ENCODE measurements at regions not wholly inside any gene's neighbourhood (a gene's known extent, or its start where the extent isn't known, plus 50 kb on each side); places are given as distances from the start of the nearest gene placed in this dataset.

- Histone ChIP-seq H3K4me1 (no peaks in the 10 kb centered on the region), H3K27ac (no peak overlapping the region), H3K27me3 (no peaks in the 10 kb centered on the region), H3K4me3 (no peak overlapping the region), H3K9me3 (no peaks in the 10 kb centered on the region), H3K36me3 (no peaks in the 10 kb centered on the region)
- intact Hi-C loops (cut with DNase I; ENCODE audit: low total_unique reads), result no loop called here
- DNase-seq (ENCODE audit: low spot score in 2 of 2), result no peak
- TF ChIP-seq POLR2A (IDR thresholded peaks at IDR 0.05), result no peak
- no peak for TF ChIP-seq POLR2AphosphoS5 (IDR thresholded peaks at IDR 0.05)
- TF ChIP-seq CTCF (IDR thresholded peaks at IDR 0.05), result no peak
Observed at GRCh38 chr1:177703888-177704446, 265.9 kb downstream of the SEC16B start.

- TF ChIP-seq POLR2A (IDR thresholded peaks at IDR 0.05), result no peak
- no peak for TF ChIP-seq POLR2AphosphoS5 (IDR thresholded peaks at IDR 0.05)
- TF ChIP-seq CTCF (IDR thresholded peaks at IDR 0.05), result no peak
- Histone ChIP-seq H3K27me3 (no peaks in the 10 kb centered on the region), H3K27ac (no peak overlapping the region), H3K4me1 (no peaks in the 10 kb centered on the region), H3K9me3 (no peaks in the 10 kb centered on the region), H3K4me3 (no peak overlapping the region), H3K36me3 (no peaks in the 10 kb centered on the region)
- intact Hi-C loops (cut with DNase I; ENCODE audit: low total_unique reads), result no loop called here
- no peak for DNase-seq (ENCODE audit: low spot score in 2 of 2)
Observed at GRCh38 chr1:177701654-177702353, 268.1 kb downstream of the SEC16B start.

GRCh38 chr1:177700856-177701255 is 269.0 kb downstream of the SEC16B start:
- H3K36me3 ChIP-seq, result no peaks in the 10 kb centered on the region
- H3K27me3 ChIP-seq, result no peaks in the 10 kb centered on the region
- no peak for DNase-seq (ENCODE audit: low spot score in 2 of 2)
- H3K9me3 ChIP-seq, result no peaks in the 10 kb centered on the region
- no peak overlapping the region for H3K27ac ChIP-seq
- H3K4me3 ChIP-seq, result no peak overlapping the region
- intact Hi-C loops (cut with DNase I; ENCODE audit: low total_unique reads), result no loop called here
- H3K4me1 ChIP-seq, result no peaks in the 10 kb centered on the region
- TF ChIP-seq POLR2AphosphoS5 (IDR thresholded peaks at IDR 0.05) (no peak), POLR2A (IDR thresholded peaks at IDR 0.05) (no peak), CTCF (IDR thresholded peaks at IDR 0.05) (no peak)

- no peak for DNase-seq (ENCODE audit: low spot score in 2 of 2)
- Histone ChIP-seq H3K4me1 (no peaks in the 10 kb centered on the region), H3K9me3 (peaks cover 0 to 6% of the 10 kb centered on the region in 2 donors), H3K36me3 (no peaks in the 10 kb centered on the region), H3K27me3 (no peaks in the 10 kb centered on the region), H3K27ac (no peak overlapping the region), H3K4me3 (no peak overlapping the region)
- intact Hi-C loops (cut with DNase I; ENCODE audit: low total_unique reads), result no loop called here
- TF ChIP-seq POLR2A (IDR thresholded peaks at IDR 0.05), result no peak
- no peak for TF ChIP-seq POLR2AphosphoS5 (IDR thresholded peaks at IDR 0.05)
- no peak for TF ChIP-seq CTCF (IDR thresholded peaks at IDR 0.05)
Observed at GRCh38 chr1:177690996-177691395, 278.9 kb downstream of the SEC16B start.

GRCh38 chr1:177687544-177687943 is 282.3 kb downstream of the SEC16B start:
- intact Hi-C loops (cut with DNase I; ENCODE audit: low total_unique reads), result no loop called here
- TF ChIP-seq POLR2A (IDR thresholded peaks at IDR 0.05), result no peak
- TF ChIP-seq CTCF (IDR thresholded peaks at IDR 0.05), result no peak
- no peak for TF ChIP-seq POLR2AphosphoS5 (IDR thresholded peaks at IDR 0.05)

More at GRCh38 chr1:177687544-177687943, 282.3 kb downstream of the SEC16B start:
- Histone ChIP-seq H3K36me3 (no peaks in the 10 kb centered on the region), H3K4me3 (no peak overlapping the region), H3K9me3 (peaks cover 0 to 2% of the 10 kb centered on the region in 2 donors), H3K27ac (no peak overlapping the region), H3K27me3 (no peaks in the 10 kb centered on the region), H3K4me1 (no peaks in the 10 kb centered on the region)
- no peak for DNase-seq (ENCODE audit: low spot score in 2 of 2)

Data from breast epithelium (tissue), 4 donors.